ENCODE measurements at regions not wholly inside any gene's neighbourhood (a gene's known extent, or its start where the extent isn't known, plus 50 kb on each side); places are given as distances from the start of the nearest gene placed in this dataset.

- no peak overlapping the region for H3K27ac ChIP-seq
- no peaks in the 10 kb centered on the region for H3K9me3 ChIP-seq
- no peaks in the 10 kb centered on the region for H3K36me3 ChIP-seq
- H3K4me1 ChIP-seq, result no peaks in the 10 kb centered on the region
- no peaks in the 10 kb centered on the region for H3K27me3 ChIP-seq (ENCODE audit: low read depth)
- no peak for DNase-seq
- no peak overlapping the region for H3K4me3 ChIP-seq
- no peak for ATAC-seq
- no peak for TF ChIP-seq CTCF (IDR thresholded peaks at IDR 0.05)
- intact Hi-C loops (cut with DNase I), result no loop called here
These were observed 1401.9 kb upstream of the FLRT2 start for GRCh38 chr14:84128050-84128449.

DNA sequence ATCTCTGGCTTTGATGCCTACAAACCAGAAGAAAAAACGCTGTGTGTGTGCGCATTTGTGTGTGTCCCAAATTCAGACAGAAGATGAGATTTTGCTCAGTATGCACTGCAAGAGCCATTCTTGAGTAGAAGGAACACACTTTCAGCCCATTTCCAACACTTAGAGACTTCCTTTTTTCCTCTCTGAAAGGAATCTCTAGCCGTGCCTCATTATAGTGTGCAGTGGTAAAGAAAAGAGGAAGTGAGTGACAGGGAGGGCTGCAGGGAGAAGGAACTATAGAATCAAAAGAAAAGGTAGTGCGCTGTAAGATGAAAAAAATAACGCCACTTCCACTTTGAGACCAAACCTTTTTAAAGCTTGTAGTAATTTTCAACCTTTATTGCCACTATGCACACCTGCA is 1400.9 kb upstream of the FLRT2 start:
- H3K4me1 ChIP-seq, result no peaks in the 10 kb centered on the region
- no peak overlapping the region for H3K27ac ChIP-seq
- TF ChIP-seq CTCF (IDR thresholded peaks at IDR 0.05), result no peak
- no peak overlapping the region for H3K4me3 ChIP-seq
- no peaks in the 10 kb centered on the region for H3K36me3 ChIP-seq
- no peaks in the 10 kb centered on the region for H3K9me3 ChIP-seq
- no peak for ATAC-seq
- DNase-seq, result no peak
- H3K27me3 ChIP-seq (ENCODE audit: low read depth), result no peaks in the 10 kb centered on the region
- intact Hi-C loops (cut with DNase I), result no loop called here

GRCh38 chr14:84129941-84130340 is 1400.0 kb upstream of the FLRT2 start:
- no peaks in the 10 kb centered on the region for H3K27me3 ChIP-seq (ENCODE audit: low read depth)
- no peak overlapping the region for H3K27ac ChIP-seq
- intact Hi-C loops (cut with DNase I), result no loop called here
- H3K4me1 ChIP-seq, result no peaks in the 10 kb centered on the region
- no peak for DNase-seq
- H3K4me3 ChIP-seq, result no peak overlapping the region
- ATAC-seq, result no peak
- no peaks in the 10 kb centered on the region for H3K9me3 ChIP-seq
- TF ChIP-seq CTCF (IDR thresholded peaks at IDR 0.05), result no peak
- H3K36me3 ChIP-seq, result no peaks in the 10 kb centered on the region

DNA sequence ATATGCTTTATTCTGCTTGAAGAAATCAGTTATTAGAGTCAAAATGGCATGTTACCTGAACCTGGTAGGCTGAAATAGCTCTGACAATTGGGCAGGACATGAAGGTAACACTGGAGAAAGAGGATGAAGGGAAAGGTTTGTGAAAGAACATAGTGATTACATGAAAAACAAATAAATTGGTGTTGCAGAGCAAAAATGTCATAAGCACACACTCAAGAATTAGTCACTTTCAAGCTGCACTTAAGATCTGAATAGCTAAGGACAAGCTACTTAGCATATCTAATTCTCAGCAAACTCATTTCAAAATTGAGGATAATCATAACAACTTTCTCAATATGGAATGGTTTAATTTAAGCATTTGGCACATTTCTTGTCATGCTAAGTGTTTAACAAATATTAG is 1398.0 kb upstream of the FLRT2 start:
- Histone ChIP-seq H3K4me1 (no peaks in the 10 kb centered on the region), H3K4me3 (no peak overlapping the region), H3K27ac (no peak overlapping the region), H3K9me3 (no peaks in the 10 kb centered on the region), H3K27me3 (ENCODE audit: low read depth) (no peaks in the 10 kb centered on the region), H3K36me3 (no peaks in the 10 kb centered on the region)
- ATAC-seq (peak; percentile 45 to 68), DNase-seq (no peak)
- no peak for TF ChIP-seq CTCF (IDR thresholded peaks at IDR 0.05)
- intact Hi-C loops (cut with DNase I), result no loop called here

- Histone ChIP-seq H3K27me3 (ENCODE audit: low read depth) (no peaks in the 10 kb centered on the region), H3K36me3 (no peaks in the 10 kb centered on the region), H3K9me3 (no peaks in the 10 kb centered on the region), H3K4me3 (no peak overlapping the region), H3K27ac (no peak overlapping the region), H3K4me1 (no peaks in the 10 kb centered on the region)
- ATAC-seq (no peak), DNase-seq (no peak)
- TF ChIP-seq CTCF (IDR thresholded peaks at IDR 0.05), result no peak
- intact Hi-C loops (cut with DNase I), result no loop called here
These were observed 1385.8 kb upstream of the FLRT2 start for GRCh38 chr14:84144166-84144565.

DNA sequence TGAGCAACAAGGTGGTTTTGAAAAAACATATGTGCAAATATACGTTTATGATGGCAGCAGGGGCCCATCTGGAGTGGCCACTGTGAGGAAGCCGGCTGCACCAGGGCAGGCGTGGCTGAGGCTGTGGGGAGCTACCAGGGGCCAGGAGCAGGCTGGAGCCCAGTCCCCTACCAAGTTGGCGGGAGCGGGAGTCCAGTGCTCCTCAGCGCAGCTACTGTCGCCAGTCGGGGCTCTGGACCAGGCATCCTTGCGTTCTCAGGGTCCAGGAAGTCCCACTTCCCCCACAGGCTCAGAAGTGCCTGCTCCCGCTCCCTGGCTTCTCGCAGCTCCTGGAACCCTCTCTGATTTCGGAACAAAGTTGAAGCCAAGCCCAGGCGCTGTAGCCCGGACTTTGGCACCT is 1377.5 kb upstream of the FLRT2 start:
- H3K4me3 ChIP-seq, result no peak overlapping the region
- no peak overlapping the region for H3K27ac ChIP-seq
- no peaks in the 10 kb centered on the region for H3K36me3 ChIP-seq
- TF ChIP-seq CTCF (IDR thresholded peaks at IDR 0.05), result no peak
- DNase-seq (no peak), ATAC-seq (no peak)
- intact Hi-C loops (cut with DNase I), result no loop called here
- H3K4me1 ChIP-seq, result no peaks in the 10 kb centered on the region
- no peaks in the 10 kb centered on the region for H3K27me3 ChIP-seq (ENCODE audit: low read depth)
- H3K9me3 ChIP-seq, result no peaks in the 10 kb centered on the region
